Spleen (tissue), 7 donors: ENCODE measurements at regions not wholly inside any gene's neighbourhood (a gene's known extent, or its start where the extent isn't known, plus 50 kb on each side); places are given as distances from the start of the nearest gene placed in this dataset.

ENCODE experiments used
- POLR2AphosphoS5 ChIP-seq, 3 donors: sonication (generic); formaldehyde crosslinking; IDR thresholded peaks; one replicate each; pipeline ENCODE4 v1.5.1; 2017; ENCODE audit warnings: antibody characterized with exemption in 3 of 3
- TF ChIP-seq, protein P1 (sequence below), 11 experiments: fragments of 200-600 bp in 7 of 11; fragments of 450-650 bp in 4 of 11; sonication (generic) in 4 of 11; IDR thresholded peaks in 8 of 11; conservative IDR thresholded peaks in 3 of 11; 1 replicate in 7 of 11; 2 replicates in 4 of 11; pipeline versions ENCODE4 v1.4.0 to v1.8.0; 2016 to 2021; ENCODE audit warnings: antibody characterized with exemption in 11 of 11, inconsistent platforms in 4 of 11, mild to moderate bottlenecking in 1 of 11
- donor health status: DM: no; HTN: no; CAD: no; lungs with moderate emphysema.
- donor health status: DM: no; HTN: no; CAD: no.
- donor health status: DM: no; HTN: no; CAD: no.

DNA sequence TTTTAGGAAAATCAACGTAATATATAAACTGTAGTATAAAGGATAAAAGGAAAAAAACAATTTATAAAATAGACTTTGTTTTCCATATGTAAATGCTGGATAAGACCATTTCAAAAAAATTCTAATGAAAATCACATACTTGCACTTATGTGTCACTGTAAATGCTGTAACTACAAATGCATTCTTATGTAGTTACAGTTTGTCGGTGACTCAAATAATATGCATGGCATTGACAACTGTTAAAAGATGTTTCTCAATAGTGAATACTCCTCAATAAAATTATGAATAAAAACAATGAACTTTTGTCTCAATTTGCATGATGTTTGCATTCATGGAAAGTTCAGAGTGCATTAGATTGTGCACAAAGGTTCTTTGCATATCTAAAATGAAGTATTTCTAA lies 614.0 kb upstream of the CHRM3 start:
- TF ChIP-seq, protein P1, sequence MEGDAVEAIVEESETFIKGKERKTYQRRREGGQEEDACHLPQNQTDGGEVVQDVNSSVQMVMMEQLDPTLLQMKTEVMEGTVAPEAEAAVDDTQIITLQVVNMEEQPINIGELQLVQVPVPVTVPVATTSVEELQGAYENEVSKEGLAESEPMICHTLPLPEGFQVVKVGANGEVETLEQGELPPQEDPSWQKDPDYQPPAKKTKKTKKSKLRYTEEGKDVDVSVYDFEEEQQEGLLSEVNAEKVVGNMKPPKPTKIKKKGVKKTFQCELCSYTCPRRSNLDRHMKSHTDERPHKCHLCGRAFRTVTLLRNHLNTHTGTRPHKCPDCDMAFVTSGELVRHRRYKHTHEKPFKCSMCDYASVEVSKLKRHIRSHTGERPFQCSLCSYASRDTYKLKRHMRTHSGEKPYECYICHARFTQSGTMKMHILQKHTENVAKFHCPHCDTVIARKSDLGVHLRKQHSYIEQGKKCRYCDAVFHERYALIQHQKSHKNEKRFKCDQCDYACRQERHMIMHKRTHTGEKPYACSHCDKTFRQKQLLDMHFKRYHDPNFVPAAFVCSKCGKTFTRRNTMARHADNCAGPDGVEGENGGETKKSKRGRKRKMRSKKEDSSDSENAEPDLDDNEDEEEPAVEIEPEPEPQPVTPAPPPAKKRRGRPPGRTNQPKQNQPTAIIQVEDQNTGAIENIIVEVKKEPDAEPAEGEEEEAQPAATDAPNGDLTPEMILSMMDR (IDR thresholded peaks at IDR 0.05 in 8 of 11, conservative IDR thresholded peaks at IDR 0.05 in 3 of 11), result no peak
- TF ChIP-seq POLR2AphosphoS5 (IDR thresholded peaks at IDR 0.05), result no peak
